KBM-7 (cell line): ENCODE measurements at regions not wholly inside any gene's neighbourhood (a gene's known extent, or its start where the extent isn't known, plus 50 kb on each side); places are given as distances from the start of the nearest gene placed in this dataset.

Experiments used
- DNase-seq: peaks from one replicate; pipeline ENCODE4 v3.0.0-alpha.2; 2015
- in situ Hi-C: fragments of 300-500 bp; cut with MboI; formaldehyde crosslinking; loops from 2 replicates; pipeline ENCODE4 v1.14.3; 2020; ENCODE audit warnings: low sequenced_read_pairs, low pct_unique_long_range_greater_than_20kb, mixed read lengths

DNA sequence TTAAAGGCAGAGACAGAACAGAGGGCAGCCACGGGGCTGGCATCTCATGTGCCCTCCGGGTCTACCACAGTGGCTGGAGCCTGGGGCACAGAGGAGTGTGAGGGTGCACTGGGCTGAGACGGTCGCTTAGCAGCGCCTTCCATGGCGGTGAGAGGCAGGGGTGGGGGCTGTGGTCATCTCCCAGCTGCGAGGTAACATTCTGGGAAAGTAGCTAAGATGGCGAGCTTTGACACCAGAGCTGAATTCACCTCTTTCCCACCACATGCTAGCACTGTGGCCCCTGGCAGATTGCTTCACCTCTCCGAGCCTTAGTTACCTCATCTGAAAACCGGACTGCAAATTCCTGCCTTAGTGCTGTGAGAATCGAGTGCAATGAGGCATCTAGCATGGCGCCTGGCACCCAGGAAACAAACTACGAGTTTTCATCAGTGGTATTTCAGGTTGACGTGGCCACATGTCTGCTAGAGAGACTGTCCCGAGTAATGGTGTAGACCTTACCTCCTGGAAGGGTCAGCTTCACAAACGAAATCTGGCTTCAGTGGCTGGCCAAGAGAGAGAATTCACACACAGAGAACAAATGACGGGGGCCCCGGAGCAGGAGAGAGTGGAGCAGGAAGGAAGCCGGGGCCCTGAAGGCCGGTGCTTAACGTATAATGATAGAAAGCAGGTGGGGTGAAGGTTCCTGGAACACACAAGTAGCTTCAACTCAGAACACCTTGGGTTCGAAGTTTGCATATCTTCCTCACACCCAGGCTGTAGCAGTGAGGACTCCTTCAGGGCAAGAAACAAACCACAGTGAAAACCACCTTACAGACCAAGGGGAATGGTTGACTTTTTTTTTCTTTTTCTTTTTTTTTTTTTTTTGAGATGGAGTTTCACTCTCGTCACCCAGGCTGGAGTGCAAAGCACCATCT, 63.9 kb upstream of the RPH3AL start:
- in situ Hi-C loops = no loop called here
- DNase-seq = no peak

- in situ Hi-C loops = no loop called here
- peak; percentile 32 for DNase-seq
Observed at GRCh38 chr17:413706-414380, 61.2 kb upstream of the RPH3AL start.

- in situ Hi-C loops = no loop called here
- no peak for DNase-seq
Observed at GRCh38 chr17:413016-413350, 60.4 kb upstream of the RPH3AL start.

DNA sequence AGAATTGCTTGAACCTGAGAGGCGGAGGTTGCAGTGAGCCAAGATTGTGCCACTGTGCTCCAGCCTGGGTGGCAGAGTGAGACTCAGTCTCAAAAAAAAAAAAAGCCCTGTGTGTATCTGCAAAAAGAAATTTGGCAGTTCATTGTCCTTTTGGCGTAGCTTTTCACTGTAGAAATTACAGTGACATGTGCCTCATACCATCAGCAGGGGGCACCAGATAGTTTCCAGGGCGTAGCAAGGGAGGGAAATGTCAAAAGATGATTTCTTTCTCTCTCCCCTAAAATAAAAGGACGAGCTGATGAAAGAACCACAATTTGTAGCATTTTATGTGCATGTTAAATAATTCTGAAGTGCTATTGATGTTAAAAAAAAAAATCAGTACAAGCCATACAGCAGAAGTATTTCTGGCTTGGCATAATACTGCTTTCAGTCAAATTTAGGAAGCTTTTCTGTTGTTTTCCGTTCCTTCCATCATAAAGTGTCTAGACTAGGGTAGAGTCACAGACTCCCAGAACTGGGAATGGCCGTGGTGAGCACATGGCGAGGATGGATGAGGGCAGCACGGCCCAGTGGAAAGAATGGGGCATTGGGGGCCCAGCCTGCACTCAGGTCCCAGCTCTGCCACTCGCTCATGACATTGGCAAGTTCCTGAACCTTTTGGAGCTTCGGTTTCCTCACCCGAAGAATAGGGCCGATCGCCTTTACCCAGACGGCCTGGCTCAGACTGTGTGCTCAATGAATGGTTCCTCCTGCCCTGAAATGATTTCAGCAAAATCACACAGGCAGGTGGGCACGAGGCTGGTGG, 59.8 kb upstream of the RPH3AL start:
- in situ Hi-C loops = no loop called here
- peak; percentile 71 for DNase-seq

DNA sequence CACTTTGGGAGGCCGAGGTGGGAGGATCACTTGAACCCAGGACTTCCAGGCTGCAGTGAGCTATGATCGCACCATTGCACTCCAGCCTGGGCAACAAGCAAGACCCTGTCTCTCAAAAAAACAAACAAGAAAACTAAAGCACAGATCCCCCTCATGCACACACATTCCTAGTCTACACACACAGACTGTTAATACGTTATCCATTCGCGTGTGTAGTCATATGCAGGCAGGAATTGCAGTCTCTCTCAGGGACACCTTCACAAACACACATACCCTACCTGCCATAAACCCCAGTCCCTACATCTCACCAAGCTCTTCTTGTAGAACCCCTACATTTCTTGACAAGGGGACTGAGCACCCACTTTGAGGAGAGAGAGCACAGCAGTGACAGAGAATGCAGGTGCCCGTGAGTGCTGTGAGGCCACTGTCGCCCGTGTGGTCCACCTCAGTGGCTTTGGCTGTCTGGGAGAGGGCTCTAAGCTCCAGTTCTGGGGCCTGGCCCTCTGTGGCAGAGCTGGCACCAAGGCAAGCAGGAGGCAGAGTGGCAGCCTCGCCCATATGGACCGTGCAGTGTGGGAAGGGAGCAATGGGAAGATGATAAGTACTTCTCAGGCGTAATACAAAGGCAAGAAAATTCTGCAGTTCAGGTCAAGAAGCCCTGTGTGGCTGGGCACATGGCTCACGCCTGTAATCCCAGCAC, 59.0 kb upstream of the RPH3AL start:
- in situ Hi-C loops = no loop called here
- no peak for DNase-seq

DNA sequence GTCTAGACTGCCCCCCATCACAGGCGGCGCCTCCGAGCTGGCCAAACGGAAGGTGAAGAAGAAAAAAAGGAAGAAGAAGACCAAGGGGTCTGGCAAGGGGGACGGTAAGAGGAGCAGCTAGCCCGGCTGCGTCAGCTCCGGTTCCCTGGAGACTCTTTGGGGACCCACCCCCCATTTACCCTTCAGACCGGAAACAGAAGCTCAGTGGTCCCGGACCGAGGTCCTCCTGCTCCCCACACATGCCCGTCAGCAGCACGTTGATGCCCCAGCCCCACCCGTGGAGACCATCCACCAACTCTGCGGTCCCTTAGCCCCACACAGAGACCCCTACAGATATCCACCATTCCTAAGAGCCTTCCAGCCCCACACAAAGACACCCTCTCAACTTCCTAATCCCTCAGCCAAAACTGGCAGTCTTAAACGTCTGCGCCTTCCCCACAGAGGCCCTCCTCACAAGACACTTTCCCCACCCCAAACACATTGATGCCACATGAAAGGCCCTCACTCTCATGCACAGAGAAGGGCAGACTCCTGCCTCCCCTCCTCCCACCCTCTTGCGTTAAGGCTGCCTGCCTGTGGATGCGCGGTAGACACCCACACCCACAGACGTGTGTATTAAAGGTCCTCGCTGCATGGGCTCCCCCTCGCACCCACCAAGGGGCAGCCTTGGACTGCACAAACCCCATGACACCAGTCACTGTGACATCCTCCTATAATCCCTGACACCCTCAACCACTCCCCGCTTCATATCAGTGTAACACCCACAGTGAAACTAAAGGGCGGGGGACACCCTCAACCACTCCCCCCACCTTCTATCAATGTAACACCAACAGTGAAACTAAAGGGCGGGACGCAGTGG, 58.2 kb upstream of the RPH3AL start:
- in situ Hi-C loops = no loop called here

DNA sequence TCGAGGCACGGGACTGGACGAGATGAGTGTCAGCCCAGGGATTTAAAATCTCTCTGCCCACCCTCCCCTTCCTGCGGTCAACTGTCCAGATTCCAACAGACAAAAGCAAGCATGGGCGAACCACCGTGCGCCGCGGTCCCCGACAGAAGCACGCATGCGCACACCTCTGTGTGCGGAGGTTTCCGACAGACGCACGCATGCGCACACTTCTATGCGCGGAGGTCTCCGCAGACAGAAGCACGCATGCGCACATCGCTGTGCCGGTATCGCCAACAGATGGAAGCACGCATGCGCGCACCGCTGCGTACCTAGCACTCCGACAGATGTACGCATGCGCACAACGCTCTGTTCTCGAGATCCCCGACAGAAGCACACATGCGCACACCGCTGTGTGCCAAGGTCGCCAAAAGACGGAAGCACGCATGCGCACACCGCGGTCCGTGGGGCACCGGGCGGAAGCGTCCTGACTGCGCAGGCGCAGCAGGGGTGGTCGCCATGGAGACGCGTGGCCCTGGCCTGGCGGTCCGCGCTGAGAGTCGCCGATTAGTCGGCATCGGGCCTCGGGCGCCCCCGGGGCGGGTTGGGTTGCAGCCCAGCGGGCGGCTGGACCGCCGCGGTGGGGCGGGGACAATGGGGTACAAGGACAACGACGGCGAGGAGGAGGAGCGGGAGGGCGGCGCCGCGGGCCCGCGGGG, 57.4 kb upstream of the RPH3AL start:
- in situ Hi-C loops = no loop called here
- peak; percentile 99 for DNase-seq

More for the DNA sequence above, 58.2 kb upstream of the RPH3AL start:
- peak; percentile 52 for DNase-seq

GRCh38 chr17:409308-409847, 56.8 kb upstream of the RPH3AL start:
- in situ Hi-C loops = no loop called here
- DNase-seq = no peak

- in situ Hi-C loops = no loop called here
- no peak for DNase-seq
Observed at GRCh38 chr17:404703-405102, 52.1 kb upstream of the RPH3AL start.
